GM12875 (cell line): ENCODE measurements at regions not wholly inside any gene's neighbourhood (a gene's known extent, or its start where the extent isn't known, plus 50 kb on each side); places are given as distances from the start of the nearest gene placed in this dataset.

ENCODE experiments used
- H3K4me3 ChIP-seq: one replicate; pipeline ENCODE4 v1.5.1; 2011; ENCODE audit warnings: low read depth, low read length, control low read depth
- CTCF ChIP-seq: IDR thresholded peaks from 2 replicates; pipeline ENCODE4 v1.5.1; 2011; ENCODE audit warnings: low read depth, mild to moderate bottlenecking, control low read depth, inconsistent platforms, low read length, moderate library complexity, borderline replicate concordance; ENCODE audit not compliant: insufficient read depth

GRCh38 chr13:40465015-40465390, 201.4 kb downstream of the FOXO1 start:
- TF ChIP-seq CTCF, result no peak
- H3K4me3 ChIP-seq, result no peak overlapping the region

GRCh38 chr13:40466272-40466671, 200.2 kb downstream of the FOXO1 start:
- TF ChIP-seq CTCF, result no peak
- no peak overlapping the region for H3K4me3 ChIP-seq

- TF ChIP-seq CTCF, result no peak
- no peak overlapping the region for H3K4me3 ChIP-seq
Measured at GRCh38 chr13:40468227-40468838, 198.1 kb downstream of the FOXO1 start.

GRCh38 chr13:40469581-40470310, 196.7 kb downstream of the FOXO1 start:
- no peak overlapping the region for H3K4me3 ChIP-seq
- no peak for TF ChIP-seq CTCF

- TF ChIP-seq CTCF, result no peak
- H3K4me3 ChIP-seq, result no peak overlapping the region
Measured at GRCh38 chr13:40470660-40471059, 195.8 kb downstream of the FOXO1 start.

- TF ChIP-seq CTCF, result no peak
- no peak overlapping the region for H3K4me3 ChIP-seq
Measured at GRCh38 chr13:40471076-40471475, 195.4 kb downstream of the FOXO1 start.

GRCh38 chr13:40471911-40472310, 194.5 kb downstream of the FOXO1 start:
- H3K4me3 ChIP-seq, result no peak overlapping the region

More at GRCh38 chr13:40471911-40472310, 194.5 kb downstream of the FOXO1 start:
- TF ChIP-seq CTCF, result no peak
